ENCODE measurements at regions not wholly inside any gene's neighbourhood (a gene's known extent, or its start where the extent isn't known, plus 50 kb on each side); places are given as distances from the start of the nearest gene placed in this dataset.

DNA sequence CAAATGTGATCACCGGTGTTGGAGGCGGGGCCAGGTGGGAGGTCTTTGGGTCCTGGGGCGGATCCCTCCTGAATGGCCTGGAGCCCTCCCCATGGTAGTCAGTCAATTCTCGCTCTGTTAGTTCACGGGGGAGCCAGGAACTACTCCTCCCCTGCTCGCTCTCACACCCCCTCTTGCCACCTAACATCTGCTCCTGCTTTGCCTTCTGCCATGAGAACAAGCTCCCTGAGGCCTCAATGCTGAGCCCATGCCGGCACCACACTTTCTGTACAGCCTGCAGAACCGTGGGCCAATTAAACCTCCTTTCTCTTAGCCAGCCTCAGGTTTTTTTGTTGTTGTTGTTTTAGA is 135.7 kb downstream of the SHANK2 start:
- TF ChIP-seq, protein P1, sequence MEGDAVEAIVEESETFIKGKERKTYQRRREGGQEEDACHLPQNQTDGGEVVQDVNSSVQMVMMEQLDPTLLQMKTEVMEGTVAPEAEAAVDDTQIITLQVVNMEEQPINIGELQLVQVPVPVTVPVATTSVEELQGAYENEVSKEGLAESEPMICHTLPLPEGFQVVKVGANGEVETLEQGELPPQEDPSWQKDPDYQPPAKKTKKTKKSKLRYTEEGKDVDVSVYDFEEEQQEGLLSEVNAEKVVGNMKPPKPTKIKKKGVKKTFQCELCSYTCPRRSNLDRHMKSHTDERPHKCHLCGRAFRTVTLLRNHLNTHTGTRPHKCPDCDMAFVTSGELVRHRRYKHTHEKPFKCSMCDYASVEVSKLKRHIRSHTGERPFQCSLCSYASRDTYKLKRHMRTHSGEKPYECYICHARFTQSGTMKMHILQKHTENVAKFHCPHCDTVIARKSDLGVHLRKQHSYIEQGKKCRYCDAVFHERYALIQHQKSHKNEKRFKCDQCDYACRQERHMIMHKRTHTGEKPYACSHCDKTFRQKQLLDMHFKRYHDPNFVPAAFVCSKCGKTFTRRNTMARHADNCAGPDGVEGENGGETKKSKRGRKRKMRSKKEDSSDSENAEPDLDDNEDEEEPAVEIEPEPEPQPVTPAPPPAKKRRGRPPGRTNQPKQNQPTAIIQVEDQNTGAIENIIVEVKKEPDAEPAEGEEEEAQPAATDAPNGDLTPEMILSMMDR (conservative IDR thresholded peaks at IDR 0.05; ENCODE audit: low read depth, low read length) = no peak
- TF ChIP-seq EZH2 (IDR thresholded peaks at IDR 0.05; ENCODE audit: low read length, unreplicated experiment) = no peak
